Uterus (tissue), 2 donors: ENCODE measurements at regions not wholly inside any gene's neighbourhood (a gene's known extent, or its start where the extent isn't known, plus 50 kb on each side); places are given as distances from the start of the nearest gene placed in this dataset.

Source experiments
- POLR2A ChIP-seq, 2 donors: fragments of 450-650 bp; IDR thresholded peaks; one replicate each; pipeline ENCODE4 v1.6.1; 2016; ENCODE audit warnings: antibody characterized with exemption in 2 of 2, mild to moderate bottlenecking in 1 of 2, moderate library complexity in 1 of 2
- TF ChIP-seq, protein P1 (sequence below), 4 experiments: fragments of 200-600 bp in 2 of 4; fragments of 450-650 bp in 2 of 4; sonication (generic) in 2 of 4; IDR thresholded peaks; one replicate each; pipeline ENCODE4 v1.5.1; 2016 to 2019; ENCODE audit warnings: antibody characterized with exemption in 4 of 4, mild to moderate bottlenecking in 2 of 4, moderate library complexity in 1 of 4

DNA sequence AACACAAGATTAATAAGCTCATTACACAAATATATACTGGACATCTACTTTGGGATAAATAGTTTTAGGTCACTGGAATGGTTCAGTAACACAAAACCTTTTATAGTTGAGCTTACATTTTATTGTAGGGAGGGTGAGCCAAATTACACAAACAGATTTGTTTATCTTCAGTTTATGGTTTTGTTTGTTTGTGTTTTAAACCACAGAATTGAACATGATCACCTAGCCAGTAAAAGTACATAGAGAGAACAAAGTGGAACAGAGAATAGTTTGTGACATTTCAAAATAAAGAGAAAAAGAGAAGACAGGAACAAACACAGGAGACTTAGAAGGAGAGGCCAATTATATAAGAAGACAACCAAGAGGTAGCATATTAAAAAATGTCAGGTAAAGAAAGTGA lies 1930.2 kb upstream of the PCDH20 start:
- TF ChIP-seq, protein P1, sequence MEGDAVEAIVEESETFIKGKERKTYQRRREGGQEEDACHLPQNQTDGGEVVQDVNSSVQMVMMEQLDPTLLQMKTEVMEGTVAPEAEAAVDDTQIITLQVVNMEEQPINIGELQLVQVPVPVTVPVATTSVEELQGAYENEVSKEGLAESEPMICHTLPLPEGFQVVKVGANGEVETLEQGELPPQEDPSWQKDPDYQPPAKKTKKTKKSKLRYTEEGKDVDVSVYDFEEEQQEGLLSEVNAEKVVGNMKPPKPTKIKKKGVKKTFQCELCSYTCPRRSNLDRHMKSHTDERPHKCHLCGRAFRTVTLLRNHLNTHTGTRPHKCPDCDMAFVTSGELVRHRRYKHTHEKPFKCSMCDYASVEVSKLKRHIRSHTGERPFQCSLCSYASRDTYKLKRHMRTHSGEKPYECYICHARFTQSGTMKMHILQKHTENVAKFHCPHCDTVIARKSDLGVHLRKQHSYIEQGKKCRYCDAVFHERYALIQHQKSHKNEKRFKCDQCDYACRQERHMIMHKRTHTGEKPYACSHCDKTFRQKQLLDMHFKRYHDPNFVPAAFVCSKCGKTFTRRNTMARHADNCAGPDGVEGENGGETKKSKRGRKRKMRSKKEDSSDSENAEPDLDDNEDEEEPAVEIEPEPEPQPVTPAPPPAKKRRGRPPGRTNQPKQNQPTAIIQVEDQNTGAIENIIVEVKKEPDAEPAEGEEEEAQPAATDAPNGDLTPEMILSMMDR (IDR thresholded peaks at IDR 0.05): no peak
- TF ChIP-seq POLR2A (IDR thresholded peaks at IDR 0.05): no peak
